ENCODE measurements at regions not wholly inside any gene's neighbourhood (a gene's known extent, or its start where the extent isn't known, plus 50 kb on each side); places are given as distances from the start of the nearest gene placed in this dataset.
A peak's percentile ranks its signal among the peaks of the same experiment; 100 is the strongest.

DNA sequence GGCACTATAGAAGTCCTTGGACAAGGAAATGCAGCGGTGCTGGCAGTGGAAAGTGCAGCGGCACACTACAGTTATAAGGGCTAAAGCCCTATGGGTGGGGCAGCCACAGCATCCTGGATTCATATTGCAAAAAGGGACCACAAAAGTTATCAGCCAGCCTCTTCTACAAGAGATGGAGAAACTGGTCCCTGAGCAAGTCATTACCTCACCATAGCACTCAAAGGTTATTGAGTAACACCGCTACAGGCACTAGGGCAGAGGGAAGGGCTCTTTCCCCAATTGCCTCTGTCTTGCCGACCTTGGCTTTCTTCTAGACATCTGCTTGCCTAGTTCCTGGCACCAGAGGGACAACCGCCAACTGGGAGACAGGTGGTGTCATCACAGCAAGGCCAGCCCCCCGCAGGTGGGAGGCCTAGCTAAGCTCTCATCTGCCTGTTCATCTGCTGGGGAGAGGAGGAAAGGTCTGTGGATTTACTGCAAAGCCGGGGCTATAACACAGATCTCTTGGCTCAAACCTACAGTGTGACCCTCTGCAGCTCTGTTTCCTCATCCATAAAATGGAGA is 600.0 kb downstream of the BCOR start:
- no peak overlapping the region for H2AK5ac ChIP-seq (ENCODE audit: low read length, severe bottlenecking)
- no peak overlapping the region for H3K9ac ChIP-seq (ENCODE audit: low read length)
- no peak overlapping the region for H2BK5ac ChIP-seq (ENCODE audit: low read depth, low read length, poor library complexity, severe bottlenecking)
- no peaks in the 10 kb centered on the region for H3K4me1 ChIP-seq (ENCODE audit: control insufficient read depth, insufficient read depth, low read depth, low read length)
- H3K4me2 ChIP-seq (ENCODE audit: low read length, poor library complexity, severe bottlenecking): no peak overlapping the region
- H3K23ac ChIP-seq (ENCODE audit: low read length in 2 of 2): no peak overlapping the region
- no peak overlapping the region for H3K4me3 ChIP-seq (ENCODE audit: insufficient read depth in 1 of 2, low read depth in 1 of 2, low read length in 2 of 2)
- no peak overlapping the region for H4K91ac ChIP-seq (ENCODE audit: low read length)
- H3K27ac ChIP-seq (ENCODE audit: low read length, poor library complexity, severe bottlenecking): no peak overlapping the region
- no peak overlapping the region for H2BK15ac ChIP-seq (ENCODE audit: low read depth, poor library complexity, severe bottlenecking)
- no peak overlapping the region for H2BK120ac ChIP-seq (ENCODE audit: low read depth, low read length)
- H2AFZ ChIP-seq (ENCODE audit: low read depth, low read length): no peak overlapping the region
- no peaks in the 10 kb centered on the region for H3K79me1 ChIP-seq (replicated peaks; ENCODE audit: low read length, poor library complexity, severe bottlenecking)
- H3K27me3 ChIP-seq (ENCODE audit: control insufficient read depth in 1 of 2, insufficient read depth in 1 of 2, low read length in 2 of 2): peaks cover 0 to 62% of the 10 kb centered on the region in 2 experiments
- no peak overlapping the region for H2BK12ac ChIP-seq (ENCODE audit: low read length in 2 of 2)
- no peak overlapping the region for H3K4ac ChIP-seq (ENCODE audit: low read depth in 1 of 2, low read length in 2 of 2)
- no peak overlapping the region for H4K8ac ChIP-seq (ENCODE audit: low read length)
- no peaks in the 10 kb centered on the region for H3K36me3 ChIP-seq (ENCODE audit: control insufficient read depth in 1 of 2, insufficient read depth in 2 of 2, low read depth in 1 of 2, low read length in 2 of 2)
- no peak for DNase-seq
- H3K9me3 ChIP-seq (ENCODE audit: control insufficient read depth, low read length): no peaks in the 10 kb centered on the region
- 98% methylated on average over 4 of the region's 7 CpGs for WGBS
- no peak overlapping the region for H3K18ac ChIP-seq (ENCODE audit: low read depth in 1 of 2, low read length in 2 of 2)
- no peak overlapping the region for H3K14ac ChIP-seq (ENCODE audit: low read length in 2 of 2)

DNA sequence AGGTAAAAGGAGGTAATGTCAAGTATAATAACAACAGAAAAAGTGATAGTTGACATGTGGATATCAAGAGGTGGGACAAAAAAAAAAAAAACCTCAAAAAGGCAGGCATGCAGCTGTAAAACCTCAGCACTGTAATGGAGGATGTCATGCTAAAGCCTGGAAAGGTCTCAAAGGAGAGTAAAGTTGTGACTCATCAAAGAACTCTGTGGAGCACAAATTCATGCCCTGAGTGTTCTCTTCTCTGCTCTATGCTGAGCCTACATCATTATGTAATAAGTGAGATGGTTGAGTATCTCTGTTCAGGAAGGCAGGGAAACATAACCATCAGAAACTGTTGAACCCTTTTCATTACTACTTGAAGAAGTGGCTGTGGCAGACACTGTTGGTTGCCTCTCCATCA is 597.8 kb downstream of the BCOR start:
- Histone ChIP-seq H2BK120ac (ENCODE audit: low read depth, low read length) (no peak overlapping the region), H3K36me3 (ENCODE audit: control insufficient read depth in 1 of 2, insufficient read depth in 2 of 2, low read depth in 1 of 2, low read length in 2 of 2) (no peaks in the 10 kb centered on the region), H3K79me1 (replicated peaks; ENCODE audit: low read length, poor library complexity, severe bottlenecking) (no peaks in the 10 kb centered on the region), H2BK5ac (ENCODE audit: low read depth, low read length, poor library complexity, severe bottlenecking) (no peak overlapping the region), H2AK5ac (ENCODE audit: low read length, severe bottlenecking) (no peak overlapping the region), H3K4me2 (ENCODE audit: low read length, poor library complexity, severe bottlenecking) (no peak overlapping the region), H4K8ac (ENCODE audit: low read length) (no peak overlapping the region), H4K91ac (ENCODE audit: low read length) (no peak overlapping the region), H3K4me3 (ENCODE audit: insufficient read depth in 1 of 2, low read depth in 1 of 2, low read length in 2 of 2) (no peak overlapping the region), H2AFZ (ENCODE audit: low read depth, low read length) (no peak overlapping the region), H3K4ac (ENCODE audit: low read depth in 1 of 2, low read length in 2 of 2) (no peak overlapping the region), H3K14ac (ENCODE audit: low read length in 2 of 2) (no peak overlapping the region), H3K9me3 (ENCODE audit: control insufficient read depth, low read length) (no peaks in the 10 kb centered on the region), H2BK12ac (ENCODE audit: low read length in 2 of 2) (no peak overlapping the region), H3K27me3 (ENCODE audit: control insufficient read depth in 1 of 2, insufficient read depth in 1 of 2, low read length in 2 of 2) (peaks cover 0 to 58% of the 10 kb centered on the region in 2 experiments), H3K9ac (ENCODE audit: low read length) (no peak overlapping the region), H3K23ac (ENCODE audit: low read length in 2 of 2) (no peak overlapping the region), H3K18ac (ENCODE audit: low read depth in 1 of 2, low read length in 2 of 2) (no peak overlapping the region), H3K4me1 (ENCODE audit: control insufficient read depth, insufficient read depth, low read depth, low read length) (no peaks in the 10 kb centered on the region), H3K27ac (ENCODE audit: low read length, poor library complexity, severe bottlenecking) (no peak overlapping the region), H2BK15ac (ENCODE audit: low read depth, poor library complexity, severe bottlenecking) (no peak overlapping the region)
- DNase-seq: peak; percentile 4

DNA sequence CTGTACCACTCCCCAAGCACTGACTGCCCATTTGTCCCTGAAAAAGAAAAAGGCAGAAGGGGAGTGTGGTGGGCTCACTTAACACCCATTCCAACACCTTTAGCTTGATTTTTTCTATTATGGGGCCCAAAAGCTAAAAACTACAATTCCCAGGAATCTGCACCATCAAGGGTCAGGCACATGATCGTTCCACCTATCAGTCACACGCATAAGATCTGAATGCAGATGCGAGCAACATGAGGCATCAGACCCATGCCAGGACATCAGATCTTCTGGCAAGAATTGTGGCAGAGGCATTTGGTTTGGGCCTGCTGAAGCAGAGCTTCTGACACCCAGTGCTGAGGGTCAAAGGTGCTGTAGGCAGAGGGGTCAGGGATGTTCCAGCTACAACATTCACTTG is 595.9 kb downstream of the BCOR start:
- H3K4me2 ChIP-seq (ENCODE audit: low read length, poor library complexity, severe bottlenecking): no peak overlapping the region
- no peak overlapping the region for H2BK120ac ChIP-seq (ENCODE audit: low read depth, low read length)
- 93% methylated on average over 3 of the region's 3 CpGs for WGBS
- H3K27me3 ChIP-seq (ENCODE audit: control insufficient read depth in 1 of 2, insufficient read depth in 1 of 2, low read length in 2 of 2): peaks cover 0 to 54% of the 10 kb centered on the region in 2 experiments
- H3K14ac ChIP-seq (ENCODE audit: low read length in 2 of 2): no peak overlapping the region
- no peak overlapping the region for H3K23ac ChIP-seq (ENCODE audit: low read length in 2 of 2)
- H4K8ac ChIP-seq (ENCODE audit: low read length): no peak overlapping the region
- no peak overlapping the region for H2AK5ac ChIP-seq (ENCODE audit: low read length, severe bottlenecking)
- H3K4me3 ChIP-seq (ENCODE audit: insufficient read depth in 1 of 2, low read depth in 1 of 2, low read length in 2 of 2): no peak overlapping the region
- H2BK12ac ChIP-seq (ENCODE audit: low read length in 2 of 2): no peak overlapping the region
- H3K4ac ChIP-seq (ENCODE audit: low read depth in 1 of 2, low read length in 2 of 2): no peak overlapping the region
- no peaks in the 10 kb centered on the region for H3K79me1 ChIP-seq (replicated peaks; ENCODE audit: low read length, poor library complexity, severe bottlenecking)
- no peak for DNase-seq
- no peak overlapping the region for H3K27ac ChIP-seq (ENCODE audit: low read length, poor library complexity, severe bottlenecking)
- no peak overlapping the region for H3K18ac ChIP-seq (ENCODE audit: low read depth in 1 of 2, low read length in 2 of 2)
- no peak overlapping the region for H3K9ac ChIP-seq (ENCODE audit: low read length)
- no peaks in the 10 kb centered on the region for H3K4me1 ChIP-seq (ENCODE audit: control insufficient read depth, insufficient read depth, low read depth, low read length)
- no peak overlapping the region for H2BK15ac ChIP-seq (ENCODE audit: low read depth, poor library complexity, severe bottlenecking)
- no peak overlapping the region for H4K91ac ChIP-seq (ENCODE audit: low read length)
- no peaks in the 10 kb centered on the region for H3K36me3 ChIP-seq (ENCODE audit: control insufficient read depth in 1 of 2, insufficient read depth in 2 of 2, low read depth in 1 of 2, low read length in 2 of 2)
- H3K9me3 ChIP-seq (ENCODE audit: control insufficient read depth, low read length): no peaks in the 10 kb centered on the region
- no peak overlapping the region for H2AFZ ChIP-seq (ENCODE audit: low read depth, low read length)
- no peak overlapping the region for H2BK5ac ChIP-seq (ENCODE audit: low read depth, low read length, poor library complexity, severe bottlenecking)

DNA sequence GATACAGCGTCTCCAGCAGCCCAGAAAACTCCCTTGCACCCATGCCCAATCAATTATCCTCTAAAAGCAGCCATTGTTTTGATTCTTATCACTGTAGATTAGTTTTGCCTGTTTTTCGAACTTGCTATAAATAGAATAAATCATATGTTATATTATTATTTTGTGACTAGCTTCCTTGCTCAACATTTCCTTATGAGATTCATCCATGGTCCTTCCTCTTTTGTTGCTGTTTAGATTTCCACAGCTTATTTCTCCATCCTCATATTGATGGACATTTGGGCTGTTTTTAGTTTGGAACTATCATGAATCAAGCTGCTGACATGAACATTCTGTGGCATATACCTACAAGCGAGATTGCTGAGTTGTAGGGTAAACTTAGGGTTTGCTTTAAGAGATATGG is 595.3 kb downstream of the BCOR start:
- no peak overlapping the region for H2BK15ac ChIP-seq (ENCODE audit: low read depth, poor library complexity, severe bottlenecking)
- no peak overlapping the region for H2AK5ac ChIP-seq (ENCODE audit: low read length, severe bottlenecking)
- no peak overlapping the region for H3K4me3 ChIP-seq (ENCODE audit: insufficient read depth in 1 of 2, low read depth in 1 of 2, low read length in 2 of 2)
- no peak overlapping the region for H3K23ac ChIP-seq (ENCODE audit: low read length in 2 of 2)
- no peak overlapping the region for H4K8ac ChIP-seq (ENCODE audit: low read length)
- H2AFZ ChIP-seq (ENCODE audit: low read depth, low read length): no peak overlapping the region
- no peaks in the 10 kb centered on the region for H3K36me3 ChIP-seq (ENCODE audit: control insufficient read depth in 1 of 2, insufficient read depth in 2 of 2, low read depth in 1 of 2, low read length in 2 of 2)
- no peak overlapping the region for H2BK12ac ChIP-seq (ENCODE audit: low read length in 2 of 2)
- H2BK120ac ChIP-seq (ENCODE audit: low read depth, low read length): no peak overlapping the region
- H2BK5ac ChIP-seq (ENCODE audit: low read depth, low read length, poor library complexity, severe bottlenecking): no peak overlapping the region
- H3K4me2 ChIP-seq (ENCODE audit: low read length, poor library complexity, severe bottlenecking): no peak overlapping the region
- H3K79me1 ChIP-seq (replicated peaks; ENCODE audit: low read length, poor library complexity, severe bottlenecking): no peaks in the 10 kb centered on the region
- no peak overlapping the region for H3K14ac ChIP-seq (ENCODE audit: low read length in 2 of 2)
- H3K4ac ChIP-seq (ENCODE audit: low read depth in 1 of 2, low read length in 2 of 2): no peak overlapping the region
- H3K18ac ChIP-seq (ENCODE audit: low read depth in 1 of 2, low read length in 2 of 2): no peak overlapping the region
- H3K27ac ChIP-seq (ENCODE audit: low read length, poor library complexity, severe bottlenecking): no peak overlapping the region
- peaks cover 7% of the 10 kb centered on the region for H3K9me3 ChIP-seq (ENCODE audit: control insufficient read depth, low read length)
- 40% methylated on average over 1 of the region's 3 CpGs for WGBS
- H3K4me1 ChIP-seq (ENCODE audit: control insufficient read depth, insufficient read depth, low read depth, low read length): no peaks in the 10 kb centered on the region
- DNase-seq: no peak
- H3K27me3 ChIP-seq (ENCODE audit: control insufficient read depth in 1 of 2, insufficient read depth in 1 of 2, low read length in 2 of 2): peaks cover 0 to 52% of the 10 kb centered on the region in 2 experiments
- H4K91ac ChIP-seq (ENCODE audit: low read length): no peak overlapping the region
- H3K9ac ChIP-seq (ENCODE audit: low read length): no peak overlapping the region
